ENCODE measurements at regions not wholly inside any gene's neighbourhood (a gene's known extent, or its start where the extent isn't known, plus 50 kb on each side); places are given as distances from the start of the nearest gene placed in this dataset.

DNA sequence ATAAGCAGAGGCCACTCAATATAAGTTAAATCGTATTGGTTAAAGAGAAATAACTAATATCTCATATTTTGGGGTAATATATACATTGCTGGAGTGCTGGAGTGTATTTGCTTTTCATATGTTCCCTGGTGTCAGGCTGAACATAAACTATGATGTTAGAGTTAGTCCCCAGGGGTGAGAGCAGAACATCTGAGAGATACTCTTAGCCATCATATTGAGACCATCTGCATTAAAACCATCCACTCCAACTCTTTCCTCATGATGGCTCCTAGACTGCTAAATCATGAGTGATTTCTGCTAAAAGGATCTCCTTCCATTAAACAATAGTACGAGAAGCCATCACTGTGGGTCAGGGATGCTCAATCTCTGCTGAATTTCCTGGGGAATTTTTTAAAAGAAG is 436.2 kb downstream of the DTWD2 start:
- TF ChIP-seq, protein P1, sequence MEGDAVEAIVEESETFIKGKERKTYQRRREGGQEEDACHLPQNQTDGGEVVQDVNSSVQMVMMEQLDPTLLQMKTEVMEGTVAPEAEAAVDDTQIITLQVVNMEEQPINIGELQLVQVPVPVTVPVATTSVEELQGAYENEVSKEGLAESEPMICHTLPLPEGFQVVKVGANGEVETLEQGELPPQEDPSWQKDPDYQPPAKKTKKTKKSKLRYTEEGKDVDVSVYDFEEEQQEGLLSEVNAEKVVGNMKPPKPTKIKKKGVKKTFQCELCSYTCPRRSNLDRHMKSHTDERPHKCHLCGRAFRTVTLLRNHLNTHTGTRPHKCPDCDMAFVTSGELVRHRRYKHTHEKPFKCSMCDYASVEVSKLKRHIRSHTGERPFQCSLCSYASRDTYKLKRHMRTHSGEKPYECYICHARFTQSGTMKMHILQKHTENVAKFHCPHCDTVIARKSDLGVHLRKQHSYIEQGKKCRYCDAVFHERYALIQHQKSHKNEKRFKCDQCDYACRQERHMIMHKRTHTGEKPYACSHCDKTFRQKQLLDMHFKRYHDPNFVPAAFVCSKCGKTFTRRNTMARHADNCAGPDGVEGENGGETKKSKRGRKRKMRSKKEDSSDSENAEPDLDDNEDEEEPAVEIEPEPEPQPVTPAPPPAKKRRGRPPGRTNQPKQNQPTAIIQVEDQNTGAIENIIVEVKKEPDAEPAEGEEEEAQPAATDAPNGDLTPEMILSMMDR (IDR thresholded peaks at IDR 0.05), result no peak
- TF ChIP-seq POLR2A (IDR thresholded peaks at IDR 0.05), result no peak
